HG03280 (cell line): ENCODE measurements at regions not wholly inside any gene's neighbourhood (a gene's known extent, or its start where the extent isn't known, plus 50 kb on each side); places are given as distances from the start of the nearest gene placed in this dataset.

ENCODE experiments used
- ATAC-seq: cut with Tn5 transposase; IDR thresholded peaks from one replicate; pipeline ENCODE4 v1.9.1; 2021; ENCODE audit warnings: mild to moderate bottlenecking, moderate library complexity; ENCODE audit not compliant: unreplicated experiment

- ATAC-seq, result no peak
Observed at GRCh38 chr16:82252582-82252981, 82.6 kb upstream of the MPHOSPH6 start.

GRCh38 chr16:82248677-82249076, 78.7 kb upstream of the MPHOSPH6 start:
- ATAC-seq, result no peak

- ATAC-seq, result no peak
Observed at GRCh38 chr16:82248012-82248656, 78.1 kb upstream of the MPHOSPH6 start.

- ATAC-seq, result no peak
Observed at GRCh38 chr16:82242201-82242600, 72.2 kb upstream of the MPHOSPH6 start.

- ATAC-seq, result no peak
Observed at GRCh38 chr16:82241469-82242052, 71.5 kb upstream of the MPHOSPH6 start.

- ATAC-seq, result no peak
Observed at GRCh38 chr16:82240111-82240510, 70.1 kb upstream of the MPHOSPH6 start.

GRCh38 chr16:82236875-82237274, 66.9 kb upstream of the MPHOSPH6 start:
- ATAC-seq, result no peak

- ATAC-seq, result no peak
Observed at GRCh38 chr16:82236415-82236814, 66.4 kb upstream of the MPHOSPH6 start.

- ATAC-seq, result no peak
Observed at GRCh38 chr16:82232806-82233205, 62.8 kb upstream of the MPHOSPH6 start.

- no peak for ATAC-seq
Observed at GRCh38 chr16:82231008-82231787, 61.2 kb upstream of the MPHOSPH6 start.

GRCh38 chr16:82229800-82230619, 60.0 kb upstream of the MPHOSPH6 start:
- no peak for ATAC-seq

GRCh38 chr16:82226327-82226726, 56.3 kb upstream of the MPHOSPH6 start:
- ATAC-seq, result no peak

- ATAC-seq, result no peak
Observed at GRCh38 chr16:82224821-82225220, 54.8 kb upstream of the MPHOSPH6 start.

- ATAC-seq, result no peak
Observed at GRCh38 chr16:82220541-82220940, 50.5 kb upstream of the MPHOSPH6 start.
